Middle frontal gyrus (tissue), 1 donor: ENCODE measurements at regions not wholly inside any gene's neighbourhood (a gene's known extent, or its start where the extent isn't known, plus 50 kb on each side); places are given as distances from the start of the nearest gene placed in this dataset.

Experiments used
- DNase-seq: peaks from one replicate; pipeline ENCODE4 v3.0.0-alpha.2; 2015; ENCODE audit warnings: low spot score; ENCODE audit errors: extremely low spot score

DNA sequence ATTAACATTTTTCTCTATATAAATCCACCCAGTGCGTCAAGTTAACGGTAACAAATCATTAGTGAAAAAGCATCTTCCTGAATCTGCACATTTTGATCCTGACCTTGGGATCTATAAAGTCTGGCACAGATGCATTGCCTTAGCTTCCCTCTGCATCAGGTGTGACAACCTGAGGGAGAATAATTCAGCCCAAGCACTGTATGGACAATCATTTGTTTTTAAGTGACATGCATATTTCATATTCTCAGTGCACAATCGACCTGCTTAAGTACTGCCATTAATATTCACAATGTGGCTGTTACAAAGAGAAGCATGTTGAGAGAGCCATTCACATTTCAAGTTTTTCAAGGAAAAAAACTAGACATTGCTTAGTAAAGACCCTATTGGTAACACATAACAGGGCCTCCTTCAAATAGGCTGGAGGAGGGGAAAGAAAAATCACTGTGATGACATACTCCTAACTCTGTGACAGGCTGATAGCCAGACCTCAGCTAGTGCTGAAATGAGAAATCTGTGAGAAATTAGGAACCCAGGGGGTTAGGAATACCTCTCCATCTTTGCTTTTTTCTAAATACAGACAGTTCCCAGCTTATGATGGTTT, 505.3 kb upstream of the CDH5 start:
- DNase-seq: no peak

DNA sequence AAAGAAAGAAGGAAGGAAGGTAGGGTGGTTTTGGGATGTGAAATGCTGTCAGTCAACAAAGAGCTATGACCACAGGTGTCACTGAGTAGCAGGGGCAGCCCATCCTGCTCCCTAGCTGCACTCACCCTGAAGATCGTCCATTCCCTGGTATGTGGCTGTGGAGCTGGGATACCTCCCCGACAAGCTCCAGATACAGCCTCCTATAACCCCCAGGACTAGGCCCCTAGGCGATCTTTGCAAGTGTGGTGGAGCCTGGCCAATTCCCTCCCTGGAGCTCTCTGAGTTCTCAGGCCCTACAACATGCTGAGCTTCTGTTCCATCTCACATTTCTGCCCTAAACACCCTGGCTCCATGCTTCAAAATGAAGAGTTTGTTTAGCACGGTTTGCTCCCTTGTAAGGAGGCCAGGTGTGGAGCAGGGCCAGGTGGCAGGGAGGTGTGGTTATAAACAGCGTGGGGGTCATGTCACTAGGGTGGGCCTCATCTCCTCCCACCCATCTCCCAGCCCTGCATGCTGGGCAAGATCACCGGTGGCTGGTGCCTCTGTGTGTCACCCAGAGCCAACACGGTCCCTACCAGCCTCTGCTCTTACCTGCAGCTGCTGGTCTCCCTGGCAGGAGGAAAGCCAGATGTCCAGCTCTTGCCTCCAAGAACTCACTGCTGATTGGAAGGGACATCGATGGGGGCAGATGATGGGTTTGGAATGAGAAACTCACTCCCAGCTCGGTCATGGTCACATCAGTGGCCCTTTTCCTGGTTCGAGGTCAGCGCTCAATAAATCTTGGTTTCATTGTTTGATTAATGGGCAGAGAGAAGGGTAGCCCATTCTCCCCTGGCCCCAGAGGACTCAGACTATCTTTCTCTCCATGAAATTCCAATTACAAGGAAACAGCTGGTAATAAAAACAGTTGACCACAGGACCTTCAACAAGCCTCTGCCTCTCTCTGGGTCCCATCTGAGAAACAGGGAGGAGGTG, 511.0 kb upstream of the CDH5 start:
- DNase-seq: no peak

DNA sequence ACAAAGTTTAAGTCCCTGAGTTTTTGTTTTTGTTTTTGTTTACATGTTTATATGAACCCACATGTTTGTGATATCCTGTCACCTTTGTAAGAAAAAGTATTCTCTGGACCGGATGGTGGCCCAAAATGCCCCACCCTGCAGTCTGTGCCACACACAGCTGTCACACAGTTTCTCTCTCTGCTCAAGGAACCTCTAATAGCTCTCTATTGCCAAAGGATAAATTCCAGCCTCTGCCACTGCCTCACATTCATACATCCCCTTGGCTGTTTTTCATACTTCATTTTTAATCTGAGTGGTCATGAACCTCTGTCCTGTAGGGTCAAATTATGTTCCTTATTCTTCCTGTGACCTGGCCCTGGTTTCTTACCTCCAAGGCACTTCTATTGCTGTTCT, 520.3 kb upstream of the CDH5 start:
- no peak for DNase-seq

DNA sequence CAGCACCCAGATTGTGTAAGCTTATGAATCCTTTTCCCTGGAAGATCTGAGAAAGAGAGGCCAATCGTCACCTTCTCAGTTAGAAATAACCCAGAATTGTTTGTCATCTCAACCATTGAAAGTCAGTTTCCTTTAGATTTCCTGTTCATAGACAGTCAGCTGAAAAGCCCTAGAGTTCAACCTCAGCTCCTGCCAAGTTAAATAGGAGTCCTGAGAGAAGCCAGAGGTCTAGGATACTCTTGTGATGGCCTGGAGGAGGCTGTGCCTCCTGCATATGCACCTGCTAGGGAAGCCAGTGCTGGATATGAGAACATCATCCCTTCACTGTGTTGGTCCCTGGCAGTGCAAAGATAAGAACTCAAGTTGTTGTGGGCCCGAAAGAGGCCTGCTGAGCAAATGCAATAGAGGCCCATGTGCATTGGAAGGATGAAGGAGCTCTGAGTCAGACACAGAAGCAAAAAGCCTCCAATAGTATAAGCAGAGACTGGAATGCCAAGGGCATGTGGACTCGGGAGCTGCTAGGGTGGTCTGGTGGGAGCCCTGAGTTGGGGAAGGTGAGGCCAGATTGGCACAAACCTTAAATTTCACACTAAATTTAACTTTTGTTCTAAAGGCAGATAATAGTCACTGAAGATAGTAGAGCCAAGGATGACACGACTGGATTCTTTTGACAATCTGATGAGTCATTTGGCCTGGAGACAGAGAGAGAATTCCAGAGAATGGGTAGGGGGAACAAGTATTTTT, 520.9 kb upstream of the CDH5 start:
- DNase-seq: no peak

DNA sequence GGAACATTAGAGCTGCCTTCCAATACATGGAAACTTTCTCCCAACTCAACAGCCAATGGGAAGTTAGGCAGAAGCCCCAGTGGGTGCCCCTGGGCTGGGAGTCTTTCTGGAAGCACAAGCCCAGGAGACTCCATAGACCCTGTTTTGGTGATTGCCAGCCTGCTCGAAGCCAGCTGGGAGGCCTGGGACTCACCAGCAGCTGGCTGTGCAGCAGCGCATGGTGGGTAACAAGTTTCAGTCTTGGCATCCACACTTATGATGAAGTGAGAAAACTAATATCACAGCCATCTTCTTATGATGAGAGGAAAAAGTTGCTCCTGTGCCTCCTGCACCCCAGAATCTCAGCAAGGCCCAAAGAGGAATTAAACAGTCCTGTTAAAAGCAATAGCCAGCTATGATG, 522.5 kb upstream of the CDH5 start:
- DNase-seq: no peak

DNA sequence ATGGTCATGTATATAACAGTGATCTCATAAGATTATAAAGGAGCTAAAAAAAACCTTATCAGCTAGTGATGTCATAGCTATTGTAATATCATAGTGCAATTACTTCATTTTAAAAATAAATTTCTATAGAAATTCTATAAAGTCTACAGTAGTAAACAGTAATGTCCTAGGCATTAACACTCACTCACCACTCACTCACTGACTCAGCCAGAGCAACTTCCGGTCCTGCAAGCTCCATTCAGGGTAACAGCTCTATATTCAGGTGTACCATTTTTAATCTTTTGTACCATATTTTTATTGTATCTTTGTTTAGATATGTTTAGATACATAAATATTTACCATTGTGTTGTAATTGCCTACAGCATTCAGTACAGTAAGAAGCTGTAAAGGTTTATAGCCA, 524.4 kb upstream of the CDH5 start:
- DNase-seq: no peak

DNA sequence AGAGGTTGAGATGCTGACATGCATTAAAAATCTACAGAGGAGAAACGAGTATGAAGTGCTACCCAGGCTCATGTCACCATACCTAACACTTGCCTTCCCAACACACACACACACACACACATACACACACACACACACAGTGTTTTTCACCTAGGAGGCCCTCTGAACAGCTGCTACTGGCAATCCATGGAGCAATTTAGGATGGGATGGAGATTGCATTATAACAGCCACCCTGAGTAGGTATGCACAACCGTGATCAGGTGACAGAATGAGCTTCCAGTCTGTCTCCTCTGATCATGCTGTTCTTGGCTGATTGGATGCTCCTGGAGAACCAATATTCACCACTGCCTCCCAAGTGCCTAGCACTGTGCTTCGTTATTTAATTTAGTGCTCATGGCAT, 528.5 kb upstream of the CDH5 start:
- no peak for DNase-seq

DNA sequence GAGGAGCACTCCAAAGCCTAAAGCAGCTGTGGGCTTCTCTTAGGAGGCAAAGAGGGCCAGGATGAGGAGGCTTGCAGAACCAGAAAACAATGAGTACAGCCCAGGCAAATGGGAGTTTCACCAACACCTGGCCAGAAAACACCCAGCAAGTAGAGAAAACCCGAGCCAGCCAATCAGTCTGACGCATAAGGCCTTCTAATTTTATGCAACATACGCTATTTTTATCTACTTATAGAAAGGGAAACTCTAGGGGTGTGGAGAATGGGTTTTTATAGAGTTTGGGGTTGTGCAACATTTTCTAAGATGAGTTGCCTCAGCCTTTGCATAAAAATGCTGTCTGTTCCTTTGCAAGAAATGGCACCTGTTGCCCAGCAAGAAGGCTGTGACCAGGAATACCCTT, 529.0 kb upstream of the CDH5 start:
- no peak for DNase-seq

DNA sequence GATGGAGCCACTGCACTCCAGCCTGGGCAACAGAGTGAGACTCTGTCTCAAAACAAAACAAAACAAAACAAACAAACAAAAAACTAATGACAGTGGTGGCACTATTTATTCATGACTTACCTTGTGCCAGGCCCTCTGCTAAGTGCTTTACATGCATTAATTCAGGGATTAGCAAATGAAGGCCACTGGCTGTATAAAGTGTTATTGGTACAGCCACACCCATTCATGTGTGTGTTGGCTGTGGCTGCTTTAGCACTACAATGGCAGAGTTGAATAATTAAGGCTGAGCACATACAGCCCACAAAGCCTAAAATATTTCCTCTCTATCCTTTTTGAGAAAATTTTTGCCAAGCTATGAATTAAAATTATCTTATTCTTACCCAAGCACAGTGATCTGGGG, 531.8 kb upstream of the CDH5 start:
- DNase-seq: no peak

DNA sequence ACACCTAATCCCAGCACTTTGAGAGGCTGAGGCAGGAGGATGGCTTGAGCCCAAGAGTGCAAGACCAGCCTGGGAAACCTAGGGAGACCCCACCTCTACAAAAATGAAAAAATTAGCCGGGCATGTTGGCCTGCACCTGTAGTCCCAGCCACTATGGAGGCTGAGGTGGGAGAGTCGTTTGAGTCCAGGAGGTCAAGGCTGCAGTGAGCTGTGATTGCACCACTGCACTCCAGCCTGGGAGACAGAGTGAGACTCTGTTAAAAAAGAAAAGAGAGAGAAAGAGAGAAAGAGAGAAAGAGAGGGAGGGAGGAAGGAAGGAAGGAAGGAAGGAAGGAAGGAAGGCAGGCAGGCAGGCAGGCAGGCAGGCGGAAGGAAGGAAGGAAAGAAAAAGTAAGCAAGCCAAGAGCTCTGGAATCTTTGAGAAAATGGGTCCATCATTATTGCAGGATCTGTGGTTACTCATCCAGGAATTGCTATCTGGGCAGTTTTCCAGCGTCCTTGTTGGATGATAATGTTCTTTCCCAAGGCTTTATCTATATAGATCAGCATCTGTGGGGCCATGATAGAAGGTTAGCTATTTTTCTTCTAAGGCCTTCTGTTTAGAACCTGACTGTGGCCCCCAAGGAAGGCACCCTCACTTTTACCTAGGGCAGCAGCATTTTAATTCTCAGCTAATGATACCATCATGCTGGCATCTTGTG, 533.2 kb upstream of the CDH5 start:
- no peak for DNase-seq

DNA sequence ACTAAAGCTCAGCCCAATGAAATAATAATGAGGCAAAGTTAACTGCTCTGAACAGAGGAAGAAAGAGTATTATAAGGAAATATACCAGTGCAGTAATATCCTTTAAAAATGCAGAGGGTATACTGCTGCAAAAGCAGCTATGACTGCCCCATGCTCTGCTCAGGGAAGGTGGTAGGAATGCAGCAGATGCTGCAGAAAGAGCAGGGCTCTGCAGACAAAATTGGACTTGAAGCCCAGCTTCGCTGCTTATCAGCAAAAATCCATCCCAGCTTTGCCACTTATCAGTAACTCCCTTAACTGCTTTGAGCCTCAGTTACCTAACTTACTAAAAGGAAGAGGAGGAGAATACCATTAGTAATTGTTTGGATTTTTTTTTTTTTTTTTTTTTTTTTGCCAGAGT, 533.8 kb upstream of the CDH5 start:
- no peak for DNase-seq

DNA sequence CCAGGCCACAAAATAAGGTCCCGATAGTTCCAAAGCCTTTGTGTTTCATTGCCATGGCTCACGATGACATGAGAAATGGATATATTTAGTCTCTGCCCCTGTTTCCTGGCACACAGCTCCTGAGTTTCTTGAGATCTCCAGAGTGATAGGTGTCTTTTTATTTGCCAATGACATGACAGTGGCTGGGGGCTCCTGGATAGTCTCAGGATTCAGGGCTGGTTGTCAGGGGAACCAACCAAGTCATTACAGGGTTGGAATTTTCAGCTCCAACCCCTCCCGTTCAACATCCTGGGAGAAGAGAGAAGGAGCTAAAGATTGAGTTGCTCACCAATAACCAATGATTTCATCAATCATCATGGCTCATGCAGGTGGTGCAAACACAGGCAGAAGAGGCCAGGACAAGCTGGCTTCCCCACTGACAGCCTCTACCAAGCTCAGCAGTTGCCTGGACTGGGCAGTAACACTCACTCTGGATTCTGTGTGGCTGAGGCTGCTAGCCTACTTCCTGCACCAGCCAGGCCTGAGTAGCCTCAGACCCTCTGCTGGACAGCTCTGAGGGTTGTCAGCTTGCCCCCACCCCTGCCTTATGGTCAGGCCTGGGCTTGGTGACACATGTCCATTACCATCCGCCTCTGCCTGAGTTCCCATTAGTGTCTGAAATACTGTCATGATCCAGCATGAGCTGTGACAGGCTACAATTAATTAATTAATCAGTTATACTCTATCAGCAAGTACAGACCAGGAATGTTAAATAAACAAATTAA, 534.4 kb upstream of the CDH5 start:
- DNase-seq: no peak

DNA sequence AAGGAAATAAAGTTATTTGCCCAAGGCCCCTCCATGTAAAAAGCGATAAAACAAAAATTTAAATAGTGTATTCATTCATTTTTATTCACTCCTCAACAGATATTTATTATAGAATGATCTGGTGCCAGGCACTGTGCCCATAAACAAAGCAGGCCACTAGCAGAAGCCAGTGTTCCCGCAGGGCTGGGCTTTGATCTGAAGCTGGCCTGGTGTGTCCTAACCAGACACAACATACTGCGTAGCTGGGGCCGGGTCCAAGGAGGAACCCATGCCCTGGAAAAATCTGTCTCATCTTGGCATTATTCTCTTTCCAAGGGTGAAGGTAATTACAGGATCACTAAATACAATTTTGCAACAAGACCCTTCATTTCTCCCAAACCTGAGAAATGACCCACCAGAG, 537.4 kb upstream of the CDH5 start:
- DNase-seq: no peak

DNA sequence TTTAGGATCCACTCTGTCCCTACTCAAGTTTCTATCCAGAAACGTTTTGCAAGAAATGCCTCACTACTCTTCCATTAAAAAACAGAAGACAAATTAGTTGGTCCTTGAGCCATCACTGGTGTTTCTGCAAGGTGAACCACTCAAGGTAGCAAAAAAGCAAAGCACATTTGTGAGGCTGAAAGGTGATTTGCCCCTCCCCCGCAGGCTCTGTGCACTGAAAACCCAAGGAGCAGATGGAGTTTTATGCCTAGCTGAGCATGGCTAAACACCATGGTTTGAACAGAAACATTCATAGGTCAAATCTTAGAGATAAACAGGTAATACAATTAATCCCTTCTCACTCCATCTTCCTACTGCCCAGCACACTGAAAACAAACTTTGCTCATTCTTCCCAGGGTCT, 538.2 kb upstream of the CDH5 start:
- no peak for DNase-seq

DNA sequence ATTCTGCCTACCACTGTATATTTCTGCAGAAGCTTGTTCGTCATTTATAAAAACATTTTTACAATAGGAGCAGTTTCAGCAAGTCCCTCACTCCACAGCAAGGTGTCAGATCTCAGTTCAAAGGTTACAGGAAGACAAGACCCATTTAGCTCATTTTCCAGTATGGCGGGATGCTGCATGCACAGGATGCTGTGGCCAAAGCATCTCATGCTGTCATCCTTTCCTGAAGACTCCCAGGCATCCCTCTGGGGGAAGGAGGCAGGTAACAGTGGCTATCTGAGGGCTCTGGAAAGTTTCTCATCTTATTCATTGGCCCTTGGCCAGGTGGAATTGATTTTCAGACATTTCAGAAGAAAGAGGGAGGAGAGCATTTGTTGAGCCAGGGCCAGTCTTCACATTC, 539.3 kb upstream of the CDH5 start:
- DNase-seq: no peak

DNA sequence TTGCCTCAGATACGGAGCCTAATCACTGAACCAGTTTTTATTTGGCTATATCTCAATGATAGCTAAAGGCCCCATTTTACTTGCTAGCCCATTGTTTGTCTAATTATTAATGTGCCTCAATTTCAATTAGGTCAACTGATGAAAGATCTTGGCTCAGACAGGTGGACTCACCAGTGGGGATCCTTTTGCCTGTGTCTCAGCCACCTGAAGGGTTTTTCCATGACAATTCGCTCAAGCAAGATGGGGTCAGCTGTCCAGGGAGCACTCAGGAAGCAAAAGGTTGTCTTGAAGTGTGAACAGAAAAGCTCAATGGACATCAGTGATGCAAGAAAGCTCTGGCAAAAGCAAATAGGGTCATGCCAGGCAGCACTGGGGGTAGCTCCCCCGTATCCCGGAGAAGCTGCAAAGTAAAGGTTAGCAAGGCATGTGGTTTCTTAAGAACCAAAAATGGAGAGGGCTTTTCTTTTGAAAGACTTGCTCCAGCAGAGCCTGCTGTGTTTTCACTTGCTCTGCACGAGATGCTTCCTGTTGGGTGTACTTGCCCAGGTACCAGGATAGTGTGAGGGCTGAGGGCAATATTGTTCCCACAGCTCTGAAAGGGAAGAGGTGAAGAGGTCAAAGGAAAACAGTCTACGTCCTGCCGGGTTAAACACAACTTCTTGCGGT, 541.2 kb upstream of the CDH5 start:
- DNase-seq: no peak

DNA sequence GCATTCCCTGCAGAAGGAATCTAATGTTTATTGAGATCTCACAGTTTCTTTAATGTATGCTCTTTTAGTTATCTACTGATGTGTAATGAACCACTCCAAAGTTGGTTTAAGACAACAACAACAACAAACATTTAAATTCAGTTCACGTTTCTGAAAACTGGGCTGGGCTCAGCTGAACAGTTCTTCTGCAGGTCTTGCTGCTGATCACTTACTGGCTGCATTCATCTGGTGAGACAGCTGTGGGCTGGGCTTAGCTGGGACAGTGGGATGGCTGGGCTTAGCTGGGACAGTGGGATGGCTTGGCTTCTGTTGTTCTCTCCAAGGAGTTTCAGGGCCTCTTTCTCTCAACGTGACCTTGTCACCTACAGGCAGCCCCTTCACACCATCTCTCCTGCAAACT, 544.3 kb upstream of the CDH5 start:
- no peak for DNase-seq

DNA sequence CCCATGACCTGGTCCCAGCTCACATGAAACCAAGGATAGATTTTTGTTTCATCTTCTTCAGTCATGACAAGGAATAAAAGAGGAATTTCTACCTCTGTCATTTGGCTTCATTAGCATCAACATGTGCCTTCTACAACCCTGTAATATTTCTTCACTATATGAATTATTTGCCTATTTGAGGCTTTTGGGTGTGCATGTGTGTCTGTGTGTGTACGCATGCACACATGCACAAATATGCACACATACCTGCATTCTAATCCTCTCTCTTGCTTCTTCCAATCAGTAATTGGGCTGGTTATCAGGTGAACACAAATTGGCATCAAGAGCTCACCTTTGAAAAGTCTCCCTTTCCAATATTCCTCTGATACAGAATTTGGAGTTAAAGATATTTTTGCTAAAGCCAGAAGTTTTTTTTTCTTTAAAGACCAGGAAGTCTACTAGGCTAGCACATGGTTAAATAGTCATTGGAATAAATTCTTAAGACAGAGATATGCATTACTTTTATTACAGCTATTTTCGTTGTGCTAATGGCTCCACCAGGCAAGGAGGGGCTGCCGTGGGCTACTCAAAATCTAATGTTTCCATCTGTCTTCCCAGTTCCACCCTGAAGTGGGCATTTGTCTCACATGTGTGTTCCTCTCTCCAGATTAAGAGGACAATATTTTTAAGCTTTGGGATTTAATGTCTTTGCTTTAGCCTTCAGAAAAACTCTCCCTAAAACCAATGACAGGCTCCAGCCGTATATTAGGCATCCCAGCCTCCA, 547.2 kb upstream of the CDH5 start:
- DNase-seq: no peak

DNA sequence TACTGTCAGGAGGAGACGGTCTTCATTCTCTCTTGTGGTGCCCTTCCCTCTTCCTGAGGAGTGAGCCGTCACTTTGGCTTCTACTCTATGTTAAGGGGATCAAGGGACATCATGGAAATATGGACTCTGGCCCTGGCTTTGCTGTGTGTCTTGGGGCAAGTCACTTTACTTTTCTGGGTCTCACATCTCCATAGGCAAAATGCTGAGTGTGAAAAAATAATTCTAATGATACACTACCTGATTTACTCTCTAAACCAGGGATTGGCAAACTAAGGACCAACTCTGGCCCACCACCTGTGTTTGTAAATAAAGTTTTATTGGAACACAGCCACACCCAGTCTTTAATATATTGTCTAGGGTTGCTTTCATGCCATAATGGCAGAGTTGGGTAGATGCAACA, 548.7 kb upstream of the CDH5 start:
- DNase-seq: no peak

DNA sequence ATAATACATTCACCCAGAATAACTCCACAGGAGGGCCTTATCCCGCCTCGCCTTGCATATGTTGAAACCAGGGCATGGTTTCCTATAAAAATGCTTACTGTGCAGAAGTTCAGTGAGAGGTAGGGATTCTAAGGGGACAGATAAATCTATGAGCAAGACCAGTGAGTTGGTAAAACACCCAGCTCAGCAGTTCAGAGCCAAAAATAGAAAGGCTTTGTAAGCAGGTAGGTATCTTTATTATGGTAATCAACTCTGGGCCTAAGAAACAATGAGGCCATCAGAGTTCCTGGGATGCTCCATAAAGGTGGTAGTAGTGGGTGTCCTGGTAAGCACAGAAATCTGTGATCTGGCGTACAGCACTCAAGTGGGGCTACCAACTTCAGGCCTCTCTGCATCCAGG, 549.4 kb upstream of the CDH5 start:
- no peak for DNase-seq
